ENCODE measurements at regions not wholly inside any gene's neighbourhood (a gene's known extent, or its start where the extent isn't known, plus 50 kb on each side); places are given as distances from the start of the nearest gene placed in this dataset.

DNA sequence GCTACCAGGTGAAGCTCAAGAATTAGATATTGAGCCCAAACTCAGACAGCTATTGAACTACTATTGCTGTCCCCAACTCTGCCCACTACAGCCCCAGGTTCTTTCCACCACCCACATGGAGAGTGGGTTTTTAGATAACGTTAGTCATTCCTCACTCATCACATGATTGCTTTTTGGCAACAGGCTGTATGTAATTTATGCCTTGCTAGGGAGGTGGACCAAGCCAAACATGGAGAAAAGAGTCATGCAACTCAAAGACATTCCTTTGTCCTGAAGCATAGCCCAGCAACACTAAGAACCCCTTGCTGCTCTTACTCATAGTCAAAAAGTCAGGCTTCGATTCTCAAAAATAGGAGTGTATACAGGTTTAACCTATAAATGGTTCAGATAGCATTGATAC, 275.9 kb upstream of the VCX3A start:
- no peak overlapping the region for H3K4me3 ChIP-seq (ENCODE audit: low read depth, low read length)
- no peaks in the 10 kb centered on the region for H3K36me3 ChIP-seq (ENCODE audit: control insufficient read depth, insufficient read depth, low read length)
- TF ChIP-seq, protein P1, sequence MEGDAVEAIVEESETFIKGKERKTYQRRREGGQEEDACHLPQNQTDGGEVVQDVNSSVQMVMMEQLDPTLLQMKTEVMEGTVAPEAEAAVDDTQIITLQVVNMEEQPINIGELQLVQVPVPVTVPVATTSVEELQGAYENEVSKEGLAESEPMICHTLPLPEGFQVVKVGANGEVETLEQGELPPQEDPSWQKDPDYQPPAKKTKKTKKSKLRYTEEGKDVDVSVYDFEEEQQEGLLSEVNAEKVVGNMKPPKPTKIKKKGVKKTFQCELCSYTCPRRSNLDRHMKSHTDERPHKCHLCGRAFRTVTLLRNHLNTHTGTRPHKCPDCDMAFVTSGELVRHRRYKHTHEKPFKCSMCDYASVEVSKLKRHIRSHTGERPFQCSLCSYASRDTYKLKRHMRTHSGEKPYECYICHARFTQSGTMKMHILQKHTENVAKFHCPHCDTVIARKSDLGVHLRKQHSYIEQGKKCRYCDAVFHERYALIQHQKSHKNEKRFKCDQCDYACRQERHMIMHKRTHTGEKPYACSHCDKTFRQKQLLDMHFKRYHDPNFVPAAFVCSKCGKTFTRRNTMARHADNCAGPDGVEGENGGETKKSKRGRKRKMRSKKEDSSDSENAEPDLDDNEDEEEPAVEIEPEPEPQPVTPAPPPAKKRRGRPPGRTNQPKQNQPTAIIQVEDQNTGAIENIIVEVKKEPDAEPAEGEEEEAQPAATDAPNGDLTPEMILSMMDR (IDR thresholded peaks at IDR 0.05; ENCODE audit: insufficient read depth, low read length, severe bottlenecking), result no peak
- DNase-seq (ENCODE audit: low read depth) (peak; percentile 16), FAIRE-seq (no peak)
- no peaks in the 10 kb centered on the region for H3K27me3 ChIP-seq (ENCODE audit: control insufficient read depth, insufficient read depth, low read length)

DNA sequence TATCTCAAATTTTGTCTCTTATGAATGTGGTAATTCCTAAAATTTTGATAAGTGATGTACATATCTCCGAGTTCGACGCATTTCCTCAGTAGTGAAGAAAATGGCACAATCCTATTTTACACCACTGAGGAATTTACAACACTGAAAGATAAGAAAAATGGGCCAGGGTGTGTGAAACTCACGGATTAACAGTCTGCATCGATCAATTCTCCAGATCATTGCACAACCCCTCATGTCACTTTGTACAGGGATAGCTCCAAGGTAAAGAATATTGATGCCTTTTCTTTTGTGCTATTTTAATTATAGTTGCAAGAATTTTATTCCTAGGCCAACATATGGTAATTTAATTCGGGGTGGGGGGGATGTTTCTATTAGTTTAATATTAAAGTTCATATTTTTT, 268.7 kb upstream of the VCX3A start:
- FAIRE-seq (no peak), DNase-seq (ENCODE audit: low read depth) (no peak)
- TF ChIP-seq, protein P1 (IDR thresholded peaks at IDR 0.05; ENCODE audit: insufficient read depth, low read length, severe bottlenecking), result no peak
- H3K36me3 ChIP-seq (ENCODE audit: control insufficient read depth, insufficient read depth, low read length), result no peaks in the 10 kb centered on the region
- H3K4me3 ChIP-seq (ENCODE audit: low read depth, low read length), result no peak overlapping the region
- no peaks in the 10 kb centered on the region for H3K27me3 ChIP-seq (ENCODE audit: control insufficient read depth, insufficient read depth, low read length)

DNA sequence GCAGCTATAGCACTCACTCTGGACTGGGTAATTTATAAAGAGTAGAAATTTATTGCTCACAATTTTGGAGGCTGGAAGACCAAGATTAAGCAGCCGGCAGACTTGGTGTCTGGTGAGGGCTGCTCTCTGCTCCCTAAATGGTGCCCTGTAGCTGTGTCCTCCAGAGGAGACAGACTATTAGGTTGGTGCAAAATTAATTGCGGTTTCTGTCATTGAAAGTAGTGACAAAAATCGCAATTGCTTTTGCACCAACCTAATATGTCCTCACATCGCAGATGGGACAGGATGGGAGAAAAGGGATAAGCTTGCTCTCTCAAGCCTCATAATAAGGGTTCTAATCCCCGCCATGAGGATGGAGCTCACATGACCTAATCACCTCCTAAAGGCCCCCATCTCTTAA, 258.1 kb upstream of the VCX3A start:
- TF ChIP-seq, protein P1 (IDR thresholded peaks at IDR 0.05; ENCODE audit: insufficient read depth, low read length, severe bottlenecking), result no peak
- Histone ChIP-seq H3K36me3 (ENCODE audit: control insufficient read depth, insufficient read depth, low read length) (no peaks in the 10 kb centered on the region), H3K4me3 (ENCODE audit: low read depth, low read length) (no peak overlapping the region), H3K27me3 (ENCODE audit: control insufficient read depth, insufficient read depth, low read length) (no peaks in the 10 kb centered on the region)
- DNase-seq (ENCODE audit: low read depth), result no peak
- no peak for FAIRE-seq

DNA sequence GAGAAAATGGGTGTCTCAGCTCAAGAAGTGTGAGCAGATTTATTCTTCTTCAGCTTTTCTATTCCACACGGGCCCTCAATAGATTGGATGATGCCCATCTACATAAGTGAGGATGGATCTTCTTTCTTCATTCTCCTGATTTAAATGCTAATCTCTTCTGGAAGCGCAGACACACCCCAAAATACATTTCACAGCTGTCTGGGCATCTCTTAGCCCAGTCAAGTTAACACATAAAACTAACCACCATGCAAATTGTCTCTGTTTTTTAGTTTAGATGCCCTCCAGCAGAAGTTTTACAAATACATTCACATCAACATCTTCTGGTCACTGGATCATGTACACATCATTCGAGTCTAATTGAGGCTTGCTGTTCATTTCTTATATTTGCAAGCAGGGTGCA, 249.0 kb upstream of the VCX3A start:
- TF ChIP-seq, protein P1 (IDR thresholded peaks at IDR 0.05; ENCODE audit: insufficient read depth, low read length, severe bottlenecking), result no peak
- Histone ChIP-seq H3K4me3 (ENCODE audit: low read depth, low read length) (no peak overlapping the region), H3K36me3 (ENCODE audit: control insufficient read depth, insufficient read depth, low read length) (no peaks in the 10 kb centered on the region), H3K27me3 (ENCODE audit: control insufficient read depth, insufficient read depth, low read length) (no peaks in the 10 kb centered on the region)
- FAIRE-seq, result no peak
- DNase-seq (ENCODE audit: low read depth), result no peak

DNA sequence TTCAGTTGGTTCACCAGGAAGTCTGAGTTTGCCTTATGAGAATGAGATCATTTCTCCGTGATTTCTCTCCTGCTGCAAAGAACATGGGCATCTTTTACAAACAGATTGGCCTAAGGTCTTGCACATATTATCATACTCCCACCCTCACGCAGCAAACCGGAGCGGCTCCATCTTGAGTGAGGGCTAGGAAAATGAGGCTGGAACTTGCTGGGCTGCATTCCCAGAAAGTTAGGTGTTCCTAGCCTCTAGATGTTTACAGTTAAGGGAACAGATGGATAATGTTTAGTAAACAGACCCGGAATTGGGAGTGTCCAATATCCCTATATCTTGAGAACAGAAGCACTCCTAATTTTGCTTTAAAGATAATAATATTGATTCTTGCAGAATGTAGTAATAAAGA, 247.9 kb upstream of the VCX3A start:
- Histone ChIP-seq H3K36me3 (ENCODE audit: control insufficient read depth, insufficient read depth, low read length) (no peaks in the 10 kb centered on the region), H3K4me3 (ENCODE audit: low read depth, low read length) (no peak overlapping the region), H3K27me3 (ENCODE audit: control insufficient read depth, insufficient read depth, low read length) (no peaks in the 10 kb centered on the region)
- DNase-seq (ENCODE audit: low read depth), result no peak
- TF ChIP-seq, protein P1 (IDR thresholded peaks at IDR 0.05; ENCODE audit: insufficient read depth, low read length, severe bottlenecking), result no peak
- no peak for FAIRE-seq
